Gastroesophageal sphincter (tissue), 4 donors: ENCODE measurements at regions not wholly inside any gene's neighbourhood (a gene's known extent, or its start where the extent isn't known, plus 50 kb on each side); places are given as distances from the start of the nearest gene placed in this dataset.

Experiments
- ATAC-seq: fragments of 150-250 bp; one replicate; pipeline ENCODE4 v1.9.1; 2016; ENCODE audit warnings: mild to moderate bottlenecking, moderate library complexity
- H3K27ac ChIP-seq, 4 donors: fragments of 200-600 bp; sonication (generic) in 3 of 4; 1 replicate in 3 of 4; 2 replicates in 1 of 4; pipeline ENCODE4 v1.5.1; 2016 to 2019
- H3K27me3 ChIP-seq: fragments of 200-600 bp; sonication (generic); one replicate; pipeline ENCODE4 v1.5.1; 2019
- H3K36me3 ChIP-seq, 2 donors: fragments of 200-600 bp; sonication (generic); one replicate each; pipeline ENCODE4 v1.5.1; 2019; ENCODE audit warnings: control low read depth in 1 of 2
- H3K4me1 ChIP-seq, 3 donors: fragments of 200-600 bp; sonication (generic); 1 replicate in 2 of 3; 2 replicates in 1 of 3; pipeline ENCODE4 v1.5.1; 2016 to 2019; ENCODE audit warnings: control low read depth in 2 of 3
- H3K4me3 ChIP-seq, 2 donors: fragments of 200-600 bp; sonication (generic); one replicate each; pipeline ENCODE4 v1.5.1; 2019; ENCODE audit warnings: mild to moderate bottlenecking in 1 of 2, moderate library complexity in 1 of 2
- H3K9me3 ChIP-seq, 3 donors: fragments of 200-600 bp; sonication (generic); one replicate each; pipeline ENCODE4 v1.5.1; 2017 to 2019; ENCODE audit warnings: control low read depth in 2 of 3
- EP300 ChIP-seq: sonication (generic); formaldehyde crosslinking; IDR thresholded peaks from one replicate; pipeline ENCODE4 v1.6.1; 2017; ENCODE audit warnings: antibody characterized with exemption, mild to moderate bottlenecking
- POLR2A ChIP-seq, 2 donors: fragments of 450-650 bp; IDR thresholded peaks; one replicate each; pipeline ENCODE4 v1.6.1; 2017; ENCODE audit warnings: antibody characterized with exemption in 2 of 2, mild to moderate bottlenecking in 2 of 2, moderate library complexity in 1 of 2
- POLR2AphosphoS5 ChIP-seq: sonication (generic); formaldehyde crosslinking; IDR thresholded peaks from one replicate; pipeline ENCODE4 v1.6.1; 2017; ENCODE audit warnings: antibody characterized with exemption
- WGBS, 2 donors: methylation state at CpG; one replicate each; pipeline ENCODE4 v1.1.5; 2018; ENCODE audit warnings: low coverage in 1 of 2; 5-methylcytosine and 5-hydroxymethylcytosine counted together
- TF ChIP-seq, protein P1 (sequence below), 4 experiments: fragments of 200-600 bp in 2 of 4; fragments of 450-650 bp in 2 of 4; sonication (generic) in 1 of 4; IDR thresholded peaks; one replicate each; pipeline ENCODE4 v1.5.1; 2017 to 2019; ENCODE audit warnings: antibody characterized with exemption in 4 of 4, mild to moderate bottlenecking in 2 of 4, moderate library complexity in 2 of 4

DNA sequence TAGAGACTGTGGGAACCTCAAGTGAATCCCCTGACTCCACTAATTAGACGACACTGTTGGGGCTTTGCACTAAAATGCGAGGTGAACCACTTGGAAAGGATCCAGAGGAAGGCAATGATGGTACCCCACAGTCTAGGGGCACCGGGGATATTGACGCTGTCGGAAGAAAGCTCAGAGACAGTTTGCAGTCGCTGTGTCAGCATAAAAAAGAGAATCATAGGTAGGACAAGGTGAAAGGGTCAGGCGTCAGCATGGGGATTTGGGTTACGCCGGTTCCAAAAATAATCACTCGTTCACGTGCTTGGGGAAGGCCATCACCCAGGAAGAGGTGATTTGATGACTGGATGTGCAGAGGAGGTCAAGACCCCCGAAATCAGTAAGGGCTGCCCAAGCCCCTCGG, 598.0 kb upstream of the NOX3 start:
- Histone ChIP-seq H3K4me3 (no peak overlapping the region), H3K36me3 (no peaks in the 10 kb centered on the region), H3K9me3 (peaks cover 0 to 7% (median 0%) of the 10 kb centered on the region in 3 donors), H3K27me3 (no peaks in the 10 kb centered on the region), H3K27ac (no peak overlapping the region), H3K4me1 (no peaks in the 10 kb centered on the region)
- ATAC-seq: no peak
- WGBS, 2 donors: 80 to 87% methylated on average over 2 to 13 of the region's 13 CpGs
- TF ChIP-seq POLR2AphosphoS5: no peak
- TF ChIP-seq, protein P1, sequence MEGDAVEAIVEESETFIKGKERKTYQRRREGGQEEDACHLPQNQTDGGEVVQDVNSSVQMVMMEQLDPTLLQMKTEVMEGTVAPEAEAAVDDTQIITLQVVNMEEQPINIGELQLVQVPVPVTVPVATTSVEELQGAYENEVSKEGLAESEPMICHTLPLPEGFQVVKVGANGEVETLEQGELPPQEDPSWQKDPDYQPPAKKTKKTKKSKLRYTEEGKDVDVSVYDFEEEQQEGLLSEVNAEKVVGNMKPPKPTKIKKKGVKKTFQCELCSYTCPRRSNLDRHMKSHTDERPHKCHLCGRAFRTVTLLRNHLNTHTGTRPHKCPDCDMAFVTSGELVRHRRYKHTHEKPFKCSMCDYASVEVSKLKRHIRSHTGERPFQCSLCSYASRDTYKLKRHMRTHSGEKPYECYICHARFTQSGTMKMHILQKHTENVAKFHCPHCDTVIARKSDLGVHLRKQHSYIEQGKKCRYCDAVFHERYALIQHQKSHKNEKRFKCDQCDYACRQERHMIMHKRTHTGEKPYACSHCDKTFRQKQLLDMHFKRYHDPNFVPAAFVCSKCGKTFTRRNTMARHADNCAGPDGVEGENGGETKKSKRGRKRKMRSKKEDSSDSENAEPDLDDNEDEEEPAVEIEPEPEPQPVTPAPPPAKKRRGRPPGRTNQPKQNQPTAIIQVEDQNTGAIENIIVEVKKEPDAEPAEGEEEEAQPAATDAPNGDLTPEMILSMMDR (IDR thresholded peaks at IDR 0.05): no peak
- no peak for TF ChIP-seq POLR2A (IDR thresholded peaks at IDR 0.05)
- no peak for TF ChIP-seq EP300

DNA sequence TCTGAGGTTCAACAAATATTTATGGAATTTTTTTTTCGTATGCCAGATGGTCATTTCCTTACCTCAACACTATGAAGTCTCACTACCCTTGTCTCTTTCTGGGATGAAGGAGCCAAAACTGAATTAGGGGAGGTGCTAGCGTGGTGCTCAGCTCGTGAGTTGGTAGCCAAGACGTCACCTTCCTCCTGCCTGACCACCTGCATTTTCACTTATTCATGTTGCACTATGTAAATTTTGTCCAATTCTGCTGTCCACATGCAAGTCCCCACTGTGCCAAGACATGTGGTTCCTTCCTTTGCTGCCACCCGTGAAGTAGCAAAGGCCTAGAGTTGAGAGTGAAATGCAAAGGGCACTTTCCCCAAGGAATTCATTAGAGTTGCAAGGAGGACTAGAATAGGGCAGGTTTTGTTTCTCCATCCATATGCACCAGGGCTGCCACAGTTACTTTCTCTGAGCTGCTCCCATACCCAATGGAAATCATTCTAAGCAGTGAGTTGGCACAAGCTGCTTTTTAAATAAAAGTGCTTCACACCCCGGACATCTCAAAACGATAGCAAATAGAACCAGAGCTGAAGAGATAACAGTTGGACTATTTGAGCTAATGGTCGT, 591.3 kb upstream of the NOX3 start:
- no peaks in the 10 kb centered on the region for H3K36me3 ChIP-seq
- TF ChIP-seq, protein P1 (IDR thresholded peaks at IDR 0.05): no peak
- TF ChIP-seq POLR2A (IDR thresholded peaks at IDR 0.05): no peak
- TF ChIP-seq EP300: no peak
- TF ChIP-seq POLR2AphosphoS5: no peak
- H3K4me3 ChIP-seq: no peak overlapping the region
- WGBS, 2 donors: 62 to 73% methylated on average over 7 to 8 of the region's 8 CpGs
- H3K9me3 ChIP-seq: no peaks in the 10 kb centered on the region
- no peak overlapping the region for H3K27ac ChIP-seq
- H3K27me3 ChIP-seq: no peaks in the 10 kb centered on the region
- no peak for ATAC-seq
- peaks cover 0 to 12% (median 0%) of the 10 kb centered on the region in 3 donors for H3K4me1 ChIP-seq

DNA sequence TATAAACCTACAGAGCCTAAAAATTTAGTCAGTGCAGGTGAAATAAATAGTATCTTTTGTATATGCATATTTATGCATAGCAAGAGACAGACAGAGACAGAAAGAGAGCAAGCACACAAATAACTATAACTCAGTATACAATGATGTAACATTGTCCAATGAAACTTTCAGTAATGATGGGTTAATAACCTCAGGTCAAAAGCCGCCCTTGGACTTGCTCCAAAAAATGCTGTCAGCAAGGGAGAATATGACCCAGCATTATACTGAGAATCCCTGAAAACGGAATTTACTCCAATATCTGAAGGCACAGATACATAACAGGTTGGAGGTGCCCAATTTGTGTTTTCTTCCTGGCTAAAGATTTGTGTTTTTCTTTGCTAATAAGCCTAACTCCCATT, 590.6 kb upstream of the NOX3 start:
- Histone ChIP-seq H3K27me3 (no peaks in the 10 kb centered on the region), H3K9me3 (no peaks in the 10 kb centered on the region), H3K27ac (no peak overlapping the region), H3K4me3 (no peak overlapping the region), H3K36me3 (no peaks in the 10 kb centered on the region), H3K4me1 (peaks cover 0 to 12% (median 0%) of the 10 kb centered on the region in 3 donors)
- 58 to 66% methylated on average over 2 of the region's 2 CpGs for WGBS, 2 donors
- no peak for ATAC-seq
- TF ChIP-seq, protein P1 (IDR thresholded peaks at IDR 0.05): no peak
- TF ChIP-seq POLR2AphosphoS5 (no peak), EP300 (no peak), POLR2A (IDR thresholded peaks at IDR 0.05) (no peak)

DNA sequence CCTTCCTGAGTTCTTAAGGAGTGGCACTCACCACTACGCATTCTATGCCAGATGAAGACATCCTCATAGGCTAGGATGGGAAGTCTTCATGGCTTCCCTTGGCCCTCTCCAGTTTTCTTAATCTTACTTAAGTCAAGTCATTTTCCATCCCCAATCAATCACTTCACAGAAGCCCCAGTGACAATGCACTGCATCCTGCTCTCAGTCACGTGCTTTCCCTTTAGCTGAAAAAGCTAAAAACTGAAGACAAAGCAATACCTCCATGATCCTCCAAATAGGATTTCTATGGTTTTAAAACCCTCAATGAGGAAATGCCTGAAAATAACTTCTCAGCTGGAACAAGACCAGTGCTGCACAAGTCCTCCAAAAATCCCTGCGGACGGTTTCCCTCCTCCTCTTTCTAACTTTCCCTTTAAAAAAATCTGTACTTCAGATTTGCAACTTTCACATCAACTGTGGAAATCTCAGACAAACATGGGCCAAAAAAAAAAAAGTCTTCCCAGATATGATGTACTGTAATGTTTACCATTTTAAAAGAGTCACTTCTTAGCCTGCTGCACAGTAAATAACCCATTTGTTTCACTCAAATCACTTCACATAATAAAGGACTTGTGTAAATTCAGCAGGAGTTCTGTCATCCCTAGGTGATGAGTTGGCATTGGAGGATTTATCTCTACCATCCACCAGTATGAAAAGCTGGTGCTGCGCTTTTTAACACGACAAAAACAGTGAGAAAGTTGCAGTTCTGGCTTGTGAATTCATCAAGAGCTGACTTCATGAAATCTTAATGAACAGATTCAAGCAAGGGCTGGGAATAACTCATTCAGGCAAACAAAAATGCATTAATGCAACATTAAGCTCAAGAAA, 590.0 kb upstream of the NOX3 start:
- no peak overlapping the region for H3K4me3 ChIP-seq
- no peaks in the 10 kb centered on the region for H3K27me3 ChIP-seq
- H3K4me1 ChIP-seq: peaks cover 0 to 12% (median 0%) of the 10 kb centered on the region in 3 donors
- no peak for ATAC-seq
- no peaks in the 10 kb centered on the region for H3K9me3 ChIP-seq
- WGBS, 2 donors: 32 to 68% methylated on average over 4 to 6 of the region's 6 CpGs
- no peak for TF ChIP-seq POLR2AphosphoS5
- TF ChIP-seq, protein P1 (IDR thresholded peaks at IDR 0.05): no peak
- no peak for TF ChIP-seq EP300
- TF ChIP-seq POLR2A (IDR thresholded peaks at IDR 0.05): no peak
- no peak overlapping the region for H3K27ac ChIP-seq
- H3K36me3 ChIP-seq: no peaks in the 10 kb centered on the region

DNA sequence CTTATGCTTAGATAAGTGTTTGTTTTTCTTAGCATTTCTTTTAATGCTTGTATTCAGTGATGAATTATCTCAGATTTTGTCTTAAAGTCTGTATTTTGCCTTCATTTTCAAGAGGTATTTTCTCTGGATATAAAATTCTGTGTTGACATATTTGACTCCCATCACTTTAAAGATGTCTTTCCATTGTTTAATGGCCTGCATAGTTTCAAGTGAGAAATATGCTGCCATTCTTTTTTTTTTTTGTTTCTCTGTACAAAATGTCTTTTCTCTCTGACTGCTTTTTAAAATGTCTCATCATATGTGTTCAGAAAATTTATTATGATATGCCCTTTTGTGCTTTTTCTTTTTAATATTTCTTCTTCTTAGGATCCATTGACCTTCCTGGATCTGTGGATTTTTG, 578.0 kb upstream of the NOX3 start:
- Histone ChIP-seq H3K4me3 (no peak overlapping the region), H3K27me3 (no peaks in the 10 kb centered on the region), H3K4me1 (peaks cover 0 to 1% (median 0%) of the 10 kb centered on the region in 3 donors), H3K36me3 (no peaks in the 10 kb centered on the region), H3K27ac (no peak overlapping the region), H3K9me3 (peaks cover 0 to 7% (median 0%) of the 10 kb centered on the region in 3 donors)
- TF ChIP-seq, protein P1 (IDR thresholded peaks at IDR 0.05): no peak
- TF ChIP-seq POLR2AphosphoS5: no peak
- no peak for TF ChIP-seq EP300
- TF ChIP-seq POLR2A (IDR thresholded peaks at IDR 0.05): no peak
- ATAC-seq: no peak
